Hypothalamus (tissue), 51 donors: ENCODE measurements at regions not wholly inside any gene's neighbourhood (a gene's known extent, or its start where the extent isn't known, plus 50 kb on each side); places are given as distances from the start of the nearest gene placed in this dataset.
A peak's percentile ranks its signal among the peaks of the same experiment; 100 is the strongest.
"Not testable (repeated sequence)": the region's sequence is repeated elsewhere in the genome, so short reads cannot be mapped to it uniquely, and the experiment has no call there.

Experiments used
- DNase-seq, 51 donors: peaks; one replicate each; lab custom pipeline; 2025; lab: John Stamatoyannopoulos, UW

GRCh38 chr5:17398866-17399835, 98.9 kb upstream of the TAF11L2 start:
- DNase-seq = no peak

GRCh38 chr5:17399931-17400330, 98.1 kb upstream of the TAF11L2 start:
- DNase-seq = no peak

- no peak for DNase-seq
Measured at GRCh38 chr5:17400724-17401469, 97.1 kb upstream of the TAF11L2 start.

- DNase-seq = no peak
Measured at GRCh38 chr5:17401470-17402288, 96.4 kb upstream of the TAF11L2 start.

GRCh38 chr5:17402289-17403121, 95.5 kb upstream of the TAF11L2 start:
- no peak for DNase-seq

- DNase-seq = no peak
Measured at GRCh38 chr5:17403695-17404490, 94.1 kb upstream of the TAF11L2 start.

GRCh38 chr5:17405976-17406375, 92.1 kb upstream of the TAF11L2 start:
- DNase-seq = no peak

GRCh38 chr5:17406423-17406838, 91.6 kb upstream of the TAF11L2 start:
- no peak for DNase-seq

GRCh38 chr5:17411436-17412402, 86.3 kb upstream of the TAF11L2 start:
- DNase-seq = peak in 1 of 51 donors; percentile 10

- peak in 1 of 51 donors; percentile 11 for DNase-seq
Measured at GRCh38 chr5:17412760-17413671, 85.0 kb upstream of the TAF11L2 start.

GRCh38 chr5:17413691-17414090, 84.3 kb upstream of the TAF11L2 start:
- no peak for DNase-seq

GRCh38 chr5:17415321-17415758, 82.7 kb upstream of the TAF11L2 start:
- no peak for DNase-seq

GRCh38 chr5:17416374-17416773, 81.7 kb upstream of the TAF11L2 start:
- not testable (repeated sequence) for DNase-seq

- no peak for DNase-seq
Measured at GRCh38 chr5:17424674-17425073, 73.4 kb upstream of the TAF11L2 start.

- DNase-seq = no peak
Measured at GRCh38 chr5:17425385-17426070, 72.5 kb upstream of the TAF11L2 start.
